HepG2 (cell line): ENCODE measurements at regions not wholly inside any gene's neighbourhood (a gene's known extent, or its start where the extent isn't known, plus 50 kb on each side); places are given as distances from the start of the nearest gene placed in this dataset.

Experiments
- ATAC-seq: fragments of 200-7000 bp; cut with Tn5 transposase; 3 replicates; pipeline ENCODE4 v1.9.1; 2020; ENCODE audit warnings: mild to moderate bottlenecking, moderate library complexity
- BruUV-seq: library from RNA; stranded (reverse); fragments of 400-500 nt; replicated peaks from 2 replicates; lab custom pipeline; 2021; lab: Mats Ljungman, UMichigan
- CTCF ChIA-PET: fragments of 300-600 bp; formaldehyde crosslinking; extraction: SDS; loops from one replicate; lab custom pipeline; 2021; ENCODE audit warnings: low total read pairs, inconsistent platforms, low intra/inter-chr PET ratio; lab: Yijun Ruan, JAX
- POLR2A ChIA-PET: fragments of 350-600 bp; sonication (Branson Sonifier 250); formaldehyde crosslinking; loops from one replicate; lab custom pipeline; 2020; ENCODE audit warnings: antibody characterized with exemption, inconsistent platforms; lab: Yijun Ruan, JAX
- DNase-seq: peaks from one replicate; pipeline ENCODE4 v3.0.0-alpha.2; 2015; ENCODE audit warnings: low spot score
- FAIRE-seq: peaks from 3 replicates; lab custom pipeline; 2011; peaks lifted over from hg19 to GRCh38; lab: Jason Lieb, UNC
- H2AFZ ChIP-seq: one replicate; pipeline ENCODE4 v1.6.1; 2011; ENCODE audit warnings: low read length, inconsistent platforms
- H3K27ac ChIP-seq: fragments of 300-600 bp; 3 replicates; pipeline ENCODE4 v1.8.0; 2011; ENCODE audit warnings: mixed run types, mild to moderate bottlenecking, mixed read lengths, low read length, inconsistent platforms; ENCODE audit not compliant: insufficient read depth; ENCODE audit errors: extremely low read length
- H3K27me3 ChIP-seq, 2 experiments: fragments of 200-600 bp in 1 of 2; 2 replicates in 1 of 2; 3 replicates in 1 of 2; pipeline versions ENCODE4 v1.6.0 to v1.8.0; 2011; ENCODE audit warnings: low read length in 2 of 2, mild to moderate bottlenecking in 2 of 2, moderate library complexity in 2 of 2, inconsistent platforms in 1 of 2; ENCODE audit not compliant: insufficient read depth in 2 of 2, control insufficient read depth in 1 of 2
- H3K36me3 ChIP-seq, 2 experiments: fragments of 200-600 bp in 1 of 2; replicated peaks in 1 of 2; 2 replicates in 1 of 2; 3 replicates in 1 of 2; pipeline versions ENCODE4 v1.5.1 to v1.8.0; 2011; ENCODE audit warnings: low read length in 2 of 2, inconsistent platforms in 1 of 2; ENCODE audit not compliant: insufficient read depth in 2 of 2, control insufficient read depth in 1 of 2
- H3K4me1 ChIP-seq: 2 replicates; pipeline ENCODE4 v1.5.1; 2012; ENCODE audit warnings: low read length, inconsistent platforms; ENCODE audit not compliant: insufficient read depth
- H3K4me2 ChIP-seq: 2 replicates; pipeline ENCODE4 v1.6.0; 2011; ENCODE audit warnings: low read depth, low read length, inconsistent platforms
- H3K4me3 ChIP-seq, 3 experiments: fragments of 200-600 bp in 1 of 3; sonication (generic), shearing (Covaris generic) in 1 of 3; replicated peaks in 1 of 3; 2 replicates each; pipeline ENCODE4 v1.5.1; 2011 to 2016; ENCODE audit warnings: low read length in 3 of 3, inconsistent platforms in 2 of 3, low read depth in 2 of 3, mild to moderate bottlenecking in 2 of 3, control low read depth in 1 of 3, mixed read lengths in 1 of 3; ENCODE audit not compliant: insufficient read depth in 1 of 3
- H3K79me2 ChIP-seq: one replicate; pipeline ENCODE4 v1.6.1; 2011; ENCODE audit warnings: low read length, inconsistent platforms; ENCODE audit not compliant: insufficient read depth
- H3K9ac ChIP-seq: 2 replicates; pipeline ENCODE4 v1.6.0; 2011; ENCODE audit warnings: mild to moderate bottlenecking, low read depth, low read length, inconsistent platforms; ENCODE audit not compliant: insufficient read depth
- H3K9me3 ChIP-seq: 2 replicates; pipeline ENCODE4 v1.5.1; 2012; ENCODE audit warnings: mild to moderate bottlenecking, low read length
- H4K20me1 ChIP-seq: 2 replicates; pipeline ENCODE4 v1.6.0; 2011; ENCODE audit warnings: inconsistent platforms, mild to moderate bottlenecking, low read length, moderate library complexity; ENCODE audit not compliant: insufficient read depth
- IRF2 ChIP-seq: IDR thresholded peaks from 2 replicates; pipeline ENCODE4 v1.6.1; 2018; ENCODE audit warnings: missing genetic modification reagents, missing compliant biosample characterization
- MAFG ChIP-seq: sonication (generic); formaldehyde crosslinking; IDR thresholded peaks from 2 replicates; pipeline ENCODE4 v1.5.1; 2020; ENCODE audit warnings: mild to moderate bottlenecking, missing genetic modification reagents
- RFX5 ChIP-seq: IDR thresholded peaks from 2 replicates; pipeline ENCODE4 v1.6.1; 2011; ENCODE audit warnings: low read depth, low read length, improper control_type of control experiment
- RFXAP ChIP-seq: sonication (generic); formaldehyde crosslinking; IDR thresholded peaks from 2 replicates; pipeline ENCODE4 v1.4.0; 2020; ENCODE audit warnings: missing genetic modification reagents, borderline replicate concordance
- SRF ChIP-seq: IDR thresholded peaks from 2 replicates; pipeline ENCODE4 v1.6.1; 2011; ENCODE audit warnings: mild to moderate bottlenecking, low read depth, low read length, moderate library complexity
- SUZ12 ChIP-seq: fragments of 150-350 bp; IDR thresholded peaks from 2 replicates; pipeline ENCODE4 v1.6.1; 2014; ENCODE audit warnings: low read depth, low read length
- ZMYM2 ChIP-seq: sonication (generic); formaldehyde crosslinking; IDR thresholded peaks from 2 replicates; pipeline ENCODE4 v1.8.0; 2022; ENCODE audit warnings: mild to moderate bottlenecking, missing genetic modification reagents
- ZNF225 ChIP-seq: sonication (generic); formaldehyde crosslinking; IDR thresholded peaks from 2 replicates; pipeline ENCODE4 v1.4.0; 2020; ENCODE audit warnings: mild to moderate bottlenecking, missing genetic modification reagents
- ZNF24 ChIP-seq: fragments of 450-650 bp; IDR thresholded peaks from 2 replicates; pipeline ENCODE4 v1.6.1; 2017; ENCODE audit warnings: antibody characterized with exemption, mild to moderate bottlenecking
- ZNF367 ChIP-seq: sonication (generic); formaldehyde crosslinking; IDR thresholded peaks from 2 replicates; pipeline ENCODE4 v1.4.0; 2020; ENCODE audit warnings: missing genetic modification reagents, borderline replicate concordance
- ZNF432 ChIP-seq: sonication (generic); formaldehyde crosslinking; IDR thresholded peaks from 2 replicates; pipeline ENCODE4 v1.5.0; 2020; ENCODE audit warnings: missing genetic modification reagents, mild to moderate bottlenecking, borderline replicate concordance
- ZNF782 ChIP-seq: sonication (generic); formaldehyde crosslinking; IDR thresholded peaks from 2 replicates; pipeline ENCODE4 v1.4.0; 2020; ENCODE audit warnings: missing genetic modification reagents, mild to moderate bottlenecking, borderline replicate concordance
- WGBS: methylation state at CpG from one replicate; pipeline ENCODE4 v1.1.6; 2017; ENCODE audit warnings: low lambda C conversion rate; 5-methylcytosine and 5-hydroxymethylcytosine counted together
- in situ Hi-C: cut with HindIII; loops from 2 replicates; pipeline ENCODE4 v1.10.0; 2017; ENCODE audit warnings: low pct_unique_long_range_greater_than_20kb; ENCODE audit not compliant: extremely low pct_ligation_motif_present
- intact Hi-C: fragments of 100-400 bp; cut with micrococcal nuclease; formaldehyde crosslinking; loops from one replicate; pipeline ENCODE4 v1.10.0; 2022; ENCODE audit not compliant: unreplicated experiment
- TF ChIP-seq, protein P1 (sequence below): sonication (generic); formaldehyde crosslinking; IDR thresholded peaks from 2 replicates; pipeline ENCODE4 v1.4.0; 2020; ENCODE audit warnings: mild to moderate bottlenecking, missing genetic modification reagents
- TF ChIP-seq, protein P2 (sequence below): sonication (generic); formaldehyde crosslinking; conservative IDR thresholded peaks from 2 replicates; pipeline ENCODE4 v1.4.0; 2020; ENCODE audit warnings: missing genetic modification reagents
- TF ChIP-seq, protein P3 (sequence below): sonication (generic); formaldehyde crosslinking; IDR thresholded peaks from 2 replicates; pipeline ENCODE4 v1.5.0; 2020; ENCODE audit warnings: missing genetic modification reagents
- TF ChIP-seq, protein P4 (sequence below): sonication (generic); formaldehyde crosslinking; conservative IDR thresholded peaks from 2 replicates; pipeline ENCODE4 v1.8.0; 2022; ENCODE audit warnings: low read depth, missing genetic modification reagents

- TF ChIP-seq, protein P1, sequence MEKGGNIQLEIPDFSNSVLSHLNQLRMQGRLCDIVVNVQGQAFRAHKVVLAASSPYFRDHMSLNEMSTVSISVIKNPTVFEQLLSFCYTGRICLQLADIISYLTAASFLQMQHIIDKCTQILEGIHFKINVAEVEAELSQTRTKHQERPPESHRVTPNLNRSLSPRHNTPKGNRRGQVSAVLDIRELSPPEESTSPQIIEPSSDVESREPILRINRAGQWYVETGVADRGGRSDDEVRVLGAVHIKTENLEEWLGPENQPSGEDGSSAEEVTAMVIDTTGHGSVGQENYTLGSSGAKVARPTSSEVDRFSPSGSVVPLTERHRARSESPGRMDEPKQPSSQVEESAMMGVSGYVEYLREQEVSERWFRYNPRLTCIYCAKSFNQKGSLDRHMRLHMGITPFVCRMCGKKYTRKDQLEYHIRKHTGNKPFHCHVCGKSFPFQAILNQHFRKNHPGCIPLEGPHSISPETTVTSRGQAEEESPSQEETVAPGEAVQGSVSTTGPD (CRISPR knock-in tag) = no peak
- no peak for TF ChIP-seq ZNF367 (CRISPR knock-in tag)
- TF ChIP-seq ZMYM2 (CRISPR knock-in tag) = no peak
- TF ChIP-seq, protein P2, sequence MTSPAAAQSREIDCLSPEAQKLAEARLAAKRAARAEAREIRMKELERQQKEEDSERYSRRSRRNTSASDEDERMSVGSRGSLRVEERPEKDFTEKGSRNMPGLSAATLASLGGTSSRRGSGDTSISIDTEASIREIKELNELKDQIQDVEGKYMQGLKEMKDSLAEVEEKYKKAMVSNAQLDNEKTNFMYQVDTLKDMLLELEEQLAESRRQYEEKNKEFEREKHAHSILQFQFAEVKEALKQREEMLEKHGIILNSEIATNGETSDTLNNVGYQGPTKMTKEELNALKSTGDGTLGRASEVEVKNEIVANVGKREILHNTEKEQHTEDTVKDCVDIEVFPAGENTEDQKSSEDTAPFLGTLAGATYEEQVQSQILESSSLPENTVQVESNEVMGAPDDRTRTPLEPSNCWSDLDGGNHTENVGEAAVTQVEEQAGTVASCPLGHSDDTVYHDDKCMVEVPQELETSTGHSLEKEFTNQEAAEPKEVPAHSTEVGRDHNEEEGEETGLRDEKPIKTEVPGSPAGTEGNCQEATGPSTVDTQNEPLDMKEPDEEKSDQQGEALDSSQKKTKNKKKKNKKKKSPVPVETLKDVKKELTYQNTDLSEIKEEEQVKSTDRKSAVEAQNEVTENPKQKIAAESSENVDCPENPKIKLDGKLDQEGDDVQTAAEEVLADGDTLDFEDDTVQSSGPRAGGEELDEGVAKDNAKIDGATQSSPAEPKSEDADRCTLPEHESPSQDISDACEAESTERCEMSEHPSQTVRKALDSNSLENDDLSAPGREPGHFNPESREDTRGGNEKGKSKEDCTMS (CRISPR knock-in tag) = no peak
- no peak for TF ChIP-seq MAFG (CRISPR knock-in tag)
- TF ChIP-seq SUZ12 = no peak
- TF ChIP-seq ZNF782 = no peak
- no peak for TF ChIP-seq ZNF24
Observed at GRCh38 chr16:48813485-48813884, 203.5 kb upstream of the N4BP1 start (continued).

GRCh38 chr16:48812856-48813255, 202.9 kb upstream of the N4BP1 start:
- 14% methylated on average over 4 of the region's 4 CpGs for WGBS
- Histone ChIP-seq H3K4me1 (no peaks in the 10 kb centered on the region), H3K4me3 (no peak overlapping the region), H3K36me3 (no peaks in the 10 kb centered on the region), H3K79me2 (no peaks in the 10 kb centered on the region), H4K20me1 (no peaks in the 10 kb centered on the region), H3K9ac (no peak overlapping the region), H2AFZ (no peak overlapping the region), H3K9me3 (no peaks in the 10 kb centered on the region), H3K27ac (no peak overlapping the region), H3K27me3 (peaks cover 2 to 41% of the 10 kb centered on the region in 2 experiments; a peak in 4 of 5 replicates)
- DNase-seq = no peak
- ChIA-PET POLR2A (no interaction called here), CTCF (no interaction called here)
- in situ Hi-C loops (no loop called here), intact Hi-C loops (no loop called here)
- ATAC-seq = no peak
- no TSS peak for BruUV-seq
- TF ChIP-seq RFXAP (CRISPR knock-in tag) = no peak
- no peak for TF ChIP-seq ZNF225 (CRISPR knock-in tag)
- TF ChIP-seq, protein P3, sequence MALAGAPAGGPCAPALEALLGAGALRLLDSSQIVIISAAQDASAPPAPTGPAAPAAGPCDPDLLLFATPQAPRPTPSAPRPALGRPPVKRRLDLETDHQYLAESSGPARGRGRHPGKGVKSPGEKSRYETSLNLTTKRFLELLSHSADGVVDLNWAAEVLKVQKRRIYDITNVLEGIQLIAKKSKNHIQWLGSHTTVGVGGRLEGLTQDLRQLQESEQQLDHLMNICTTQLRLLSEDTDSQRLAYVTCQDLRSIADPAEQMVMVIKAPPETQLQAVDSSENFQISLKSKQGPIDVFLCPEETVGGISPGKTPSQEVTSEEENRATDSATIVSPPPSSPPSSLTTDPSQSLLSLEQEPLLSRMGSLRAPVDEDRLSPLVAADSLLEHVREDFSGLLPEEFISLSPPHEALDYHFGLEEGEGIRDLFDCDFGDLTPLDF (CRISPR knock-in tag) = no peak
- TF ChIP-seq IRF2 (CRISPR knock-in tag) = no peak
- no peak for TF ChIP-seq ZNF432 (CRISPR knock-in tag)
- TF ChIP-seq, protein P4, sequence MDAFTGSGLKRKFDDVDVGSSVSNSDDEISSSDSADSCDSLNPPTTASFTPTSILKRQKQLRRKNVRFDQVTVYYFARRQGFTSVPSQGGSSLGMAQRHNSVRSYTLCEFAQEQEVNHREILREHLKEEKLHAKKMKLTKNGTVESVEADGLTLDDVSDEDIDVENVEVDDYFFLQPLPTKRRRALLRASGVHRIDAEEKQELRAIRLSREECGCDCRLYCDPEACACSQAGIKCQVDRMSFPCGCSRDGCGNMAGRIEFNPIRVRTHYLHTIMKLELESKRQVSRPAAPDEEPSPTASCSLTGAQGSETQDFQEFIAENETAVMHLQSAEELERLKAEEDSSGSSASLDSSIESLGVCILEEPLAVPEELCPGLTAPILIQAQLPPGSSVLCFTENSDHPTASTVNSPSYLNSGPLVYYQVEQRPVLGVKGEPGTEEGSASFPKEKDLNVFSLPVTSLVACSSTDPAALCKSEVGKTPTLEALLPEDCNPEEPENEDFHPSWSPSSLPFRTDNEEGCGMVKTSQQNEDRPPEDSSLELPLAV (CRISPR knock-in tag) = no peak
- TF ChIP-seq RFX5 = no peak
- no peak for TF ChIP-seq SRF
- TF ChIP-seq, all 625 proteins: peak for 0
- no peak overlapping the region for H3K4me2 ChIP-seq
- FAIRE-seq = no peak
